ENCODE measurements at regions not wholly inside any gene's neighbourhood (a gene's known extent, or its start where the extent isn't known, plus 50 kb on each side); places are given as distances from the start of the nearest gene placed in this dataset.

DNA sequence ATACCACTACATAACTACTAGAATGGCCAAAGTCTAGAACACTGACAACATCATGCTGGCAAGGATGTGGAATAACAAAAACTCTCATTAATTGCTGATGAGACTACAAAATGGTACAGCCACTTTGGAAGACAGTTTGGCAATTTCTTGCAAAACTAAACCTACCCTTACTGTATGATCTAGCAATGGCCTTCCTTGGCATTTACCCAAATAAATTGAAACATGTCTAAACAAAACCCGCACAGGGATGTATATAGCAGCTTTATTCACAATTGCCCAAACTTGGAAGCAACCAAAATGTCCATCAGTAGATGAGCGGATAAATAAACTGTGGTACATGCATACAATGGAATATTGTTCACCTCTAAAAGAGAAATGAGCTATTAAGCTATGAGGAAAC lies 87.9 kb upstream of the SLC24A5 start:
- Histone ChIP-seq H3K27ac (ENCODE audit: low read length) (no peak overlapping the region), H3K9ac (ENCODE audit: low read length) (no peak overlapping the region), H3K4me3 (ENCODE audit: low read length) (no peak overlapping the region), H3K36me3 (ENCODE audit: insufficient read depth, low read length) (no peaks in the 10 kb centered on the region), H3K9me2 (ENCODE audit: insufficient read depth, low read length) (no peaks in the 10 kb centered on the region), H3F3A (ENCODE audit: insufficient read depth, low read length, poor library complexity, severe bottlenecking) (no peaks in the 10 kb centered on the region), H3K27me3 (ENCODE audit: insufficient read depth, low read depth, low read length) (no peaks in the 10 kb centered on the region), H3K9me3 (ENCODE audit: low read length) (no peaks in the 10 kb centered on the region), H3K4me2 (ENCODE audit: low read length) (no peak overlapping the region), H4K20me1 (ENCODE audit: insufficient read depth) (no peaks in the 10 kb centered on the region), H3K79me2 (replicated peaks; ENCODE audit: insufficient read depth, low read length) (no peaks in the 10 kb centered on the region), H2AFZ (ENCODE audit: low read depth, low read length) (no peak overlapping the region)
- TF ChIP-seq POLR2AphosphoS5 (IDR thresholded peaks at IDR 0.05) (no peak), EZH2 (IDR thresholded peaks at IDR 0.05; ENCODE audit: borderline replicate concordance, insufficient read depth, low read length, poor library complexity, severe bottlenecking) (no peak), MXI1 (conservative IDR thresholded peaks at IDR 0.05; ENCODE audit: poor library complexity, severe bottlenecking) (no peak), RAD21 (conservative IDR thresholded peaks at IDR 0.05) (no peak), SMC3 (conservative IDR thresholded peaks at IDR 0.05; ENCODE audit: poor library complexity) (no peak), TAF1 (IDR thresholded peaks at IDR 0.05; ENCODE audit: low read depth) (no peak), EP300 (conservative IDR thresholded peaks at IDR 0.05; ENCODE audit: poor library complexity, severe bottlenecking) (no peak)
- TF ChIP-seq, protein P1, sequence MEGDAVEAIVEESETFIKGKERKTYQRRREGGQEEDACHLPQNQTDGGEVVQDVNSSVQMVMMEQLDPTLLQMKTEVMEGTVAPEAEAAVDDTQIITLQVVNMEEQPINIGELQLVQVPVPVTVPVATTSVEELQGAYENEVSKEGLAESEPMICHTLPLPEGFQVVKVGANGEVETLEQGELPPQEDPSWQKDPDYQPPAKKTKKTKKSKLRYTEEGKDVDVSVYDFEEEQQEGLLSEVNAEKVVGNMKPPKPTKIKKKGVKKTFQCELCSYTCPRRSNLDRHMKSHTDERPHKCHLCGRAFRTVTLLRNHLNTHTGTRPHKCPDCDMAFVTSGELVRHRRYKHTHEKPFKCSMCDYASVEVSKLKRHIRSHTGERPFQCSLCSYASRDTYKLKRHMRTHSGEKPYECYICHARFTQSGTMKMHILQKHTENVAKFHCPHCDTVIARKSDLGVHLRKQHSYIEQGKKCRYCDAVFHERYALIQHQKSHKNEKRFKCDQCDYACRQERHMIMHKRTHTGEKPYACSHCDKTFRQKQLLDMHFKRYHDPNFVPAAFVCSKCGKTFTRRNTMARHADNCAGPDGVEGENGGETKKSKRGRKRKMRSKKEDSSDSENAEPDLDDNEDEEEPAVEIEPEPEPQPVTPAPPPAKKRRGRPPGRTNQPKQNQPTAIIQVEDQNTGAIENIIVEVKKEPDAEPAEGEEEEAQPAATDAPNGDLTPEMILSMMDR (IDR thresholded peaks at IDR 0.05; ENCODE audit: poor library complexity, severe bottlenecking) = no peak
- TF ChIP-seq, protein P2, sequence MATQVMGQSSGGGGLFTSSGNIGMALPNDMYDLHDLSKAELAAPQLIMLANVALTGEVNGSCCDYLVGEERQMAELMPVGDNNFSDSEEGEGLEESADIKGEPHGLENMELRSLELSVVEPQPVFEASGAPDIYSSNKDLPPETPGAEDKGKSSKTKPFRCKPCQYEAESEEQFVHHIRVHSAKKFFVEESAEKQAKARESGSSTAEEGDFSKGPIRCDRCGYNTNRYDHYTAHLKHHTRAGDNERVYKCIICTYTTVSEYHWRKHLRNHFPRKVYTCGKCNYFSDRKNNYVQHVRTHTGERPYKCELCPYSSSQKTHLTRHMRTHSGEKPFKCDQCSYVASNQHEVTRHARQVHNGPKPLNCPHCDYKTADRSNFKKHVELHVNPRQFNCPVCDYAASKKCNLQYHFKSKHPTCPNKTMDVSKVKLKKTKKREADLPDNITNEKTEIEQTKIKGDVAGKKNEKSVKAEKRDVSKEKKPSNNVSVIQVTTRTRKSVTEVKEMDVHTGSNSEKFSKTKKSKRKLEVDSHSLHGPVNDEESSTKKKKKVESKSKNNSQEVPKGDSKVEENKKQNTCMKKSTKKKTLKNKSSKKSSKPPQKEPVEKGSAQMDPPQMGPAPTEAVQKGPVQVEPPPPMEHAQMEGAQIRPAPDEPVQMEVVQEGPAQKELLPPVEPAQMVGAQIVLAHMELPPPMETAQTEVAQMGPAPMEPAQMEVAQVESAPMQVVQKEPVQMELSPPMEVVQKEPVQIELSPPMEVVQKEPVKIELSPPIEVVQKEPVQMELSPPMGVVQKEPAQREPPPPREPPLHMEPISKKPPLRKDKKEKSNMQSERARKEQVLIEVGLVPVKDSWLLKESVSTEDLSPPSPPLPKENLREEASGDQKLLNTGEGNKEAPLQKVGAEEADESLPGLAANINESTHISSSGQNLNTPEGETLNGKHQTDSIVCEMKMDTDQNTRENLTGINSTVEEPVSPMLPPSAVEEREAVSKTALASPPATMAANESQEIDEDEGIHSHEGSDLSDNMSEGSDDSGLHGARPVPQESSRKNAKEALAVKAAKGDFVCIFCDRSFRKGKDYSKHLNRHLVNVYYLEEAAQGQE (IDR thresholded peaks at IDR 0.05; ENCODE audit: borderline replicate concordance) = no peak

DNA sequence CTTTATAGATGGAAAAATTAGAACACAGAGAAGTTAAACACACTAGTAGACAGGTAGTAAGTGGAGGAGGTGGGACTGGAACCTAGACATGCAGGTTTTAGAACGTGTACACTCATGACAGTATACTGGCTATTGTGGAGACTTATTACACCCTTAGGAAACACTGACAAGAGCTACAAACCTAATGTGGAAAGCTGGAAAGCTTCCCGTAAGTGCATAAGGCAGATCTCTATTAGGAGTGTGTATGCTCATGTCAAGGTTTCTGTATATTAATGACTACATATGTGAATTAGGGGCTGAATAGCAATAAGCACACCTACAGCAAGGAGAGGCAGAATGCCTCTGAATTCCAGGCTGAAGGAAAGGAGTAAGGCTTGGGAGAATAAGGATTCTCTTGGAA lies 82.6 kb upstream of the SLC24A5 start:
- Histone ChIP-seq H3K9me3 (ENCODE audit: low read length) (no peaks in the 10 kb centered on the region), H3K4me3 (ENCODE audit: low read length) (no peak overlapping the region), H4K20me1 (ENCODE audit: insufficient read depth) (no peaks in the 10 kb centered on the region), H3F3A (ENCODE audit: insufficient read depth, low read length, poor library complexity, severe bottlenecking) (no peaks in the 10 kb centered on the region), H3K9ac (ENCODE audit: low read length) (no peak overlapping the region), H3K4me2 (ENCODE audit: low read length) (no peak overlapping the region), H3K36me3 (ENCODE audit: insufficient read depth, low read length) (no peaks in the 10 kb centered on the region), H2AFZ (ENCODE audit: low read depth, low read length) (no peak overlapping the region), H3K79me2 (replicated peaks; ENCODE audit: insufficient read depth, low read length) (no peaks in the 10 kb centered on the region), H3K9me2 (ENCODE audit: insufficient read depth, low read length) (no peaks in the 10 kb centered on the region), H3K27ac (ENCODE audit: low read length) (no peak overlapping the region), H3K27me3 (ENCODE audit: insufficient read depth, low read depth, low read length) (no peaks in the 10 kb centered on the region)
- TF ChIP-seq, protein P2 (IDR thresholded peaks at IDR 0.05; ENCODE audit: borderline replicate concordance) = no peak
- TF ChIP-seq, protein P1 (IDR thresholded peaks at IDR 0.05; ENCODE audit: poor library complexity, severe bottlenecking) = no peak
- TF ChIP-seq TAF1 (IDR thresholded peaks at IDR 0.05; ENCODE audit: low read depth) = no peak
- no peak for TF ChIP-seq SMC3 (conservative IDR thresholded peaks at IDR 0.05; ENCODE audit: poor library complexity)
- no peak for TF ChIP-seq EP300 (conservative IDR thresholded peaks at IDR 0.05; ENCODE audit: poor library complexity, severe bottlenecking)
- TF ChIP-seq EZH2 (IDR thresholded peaks at IDR 0.05; ENCODE audit: borderline replicate concordance, insufficient read depth, low read length, poor library complexity, severe bottlenecking) = no peak
- no peak for TF ChIP-seq POLR2AphosphoS5 (IDR thresholded peaks at IDR 0.05)
- TF ChIP-seq RAD21 (conservative IDR thresholded peaks at IDR 0.05) = no peak
- TF ChIP-seq MXI1 (conservative IDR thresholded peaks at IDR 0.05; ENCODE audit: poor library complexity, severe bottlenecking) = no peak
